ENCODE measurements at regions not wholly inside any gene's neighbourhood (a gene's known extent, or its start where the extent isn't known, plus 50 kb on each side); places are given as distances from the start of the nearest gene placed in this dataset.
A peak's percentile ranks its signal among the peaks of the same experiment; 100 is the strongest.

DNA sequence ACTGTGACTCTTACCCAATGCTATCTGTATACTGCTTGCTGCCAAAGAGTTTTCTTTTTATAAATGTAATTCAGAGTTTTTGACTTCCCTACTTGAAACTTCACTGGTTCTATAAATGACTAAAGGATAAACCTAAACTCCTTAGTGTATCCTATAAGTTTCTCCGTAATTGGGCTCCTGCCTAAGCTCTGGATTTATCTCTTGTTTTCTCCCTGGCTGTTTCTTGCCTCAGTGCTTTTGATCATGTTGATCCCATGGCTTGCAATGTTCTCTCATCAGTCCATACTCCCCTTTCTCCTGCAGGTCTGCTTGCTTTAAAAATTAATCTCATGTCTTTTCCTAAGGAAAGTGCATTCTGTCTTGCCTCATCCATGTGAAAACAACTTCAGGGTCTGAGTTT lies 1543.1 kb upstream of the IGFBP7 start:
- Histone ChIP-seq H3K56ac (ENCODE audit: insufficient read length, low read depth, low read length) (no peak overlapping the region), H2BK120ac (ENCODE audit: low read depth, low read length, poor library complexity, severe bottlenecking) (no peak overlapping the region), H2AFZ (ENCODE audit: low read length) (no peak overlapping the region), H2BK5ac (ENCODE audit: insufficient read length, low read length) (no peak overlapping the region), H3K18ac (ENCODE audit: insufficient read length, low read depth, low read length) (no peak overlapping the region), H4K91ac (ENCODE audit: insufficient read length, low read depth, low read length) (no peak overlapping the region), H3K79me2 (ENCODE audit: insufficient read depth, low read length) (no peaks in the 10 kb centered on the region), H4K5ac (ENCODE audit: insufficient read length, low read depth, low read length) (no peak overlapping the region), H3K14ac (ENCODE audit: insufficient read depth, low read length) (no peak overlapping the region), H2AK5ac (ENCODE audit: insufficient read length, low read length) (no peak overlapping the region), H4K20me1 (ENCODE audit: control insufficient read depth, insufficient read depth, insufficient read length) (no peaks in the 10 kb centered on the region), H3T11ph (ENCODE audit: low read length) (no peak overlapping the region), H3K23ac (ENCODE audit: insufficient read length, low read depth, low read length) (no peak overlapping the region), H3K4me2 (ENCODE audit: insufficient read depth, insufficient read length, low read length) (no peak overlapping the region), H3K4me1 (ENCODE audit: insufficient read depth, low read length) (no peaks in the 10 kb centered on the region), H3K9me3 (ENCODE audit: control insufficient read depth, low read depth, low read length) (no peaks in the 10 kb centered on the region), H4K8ac (replicated peaks; ENCODE audit: insufficient read length, low read depth, low read length) (no peak overlapping the region), H2BK12ac (ENCODE audit: insufficient read length, low read depth, low read length) (no peak overlapping the region), H2BK20ac (ENCODE audit: low read depth, low read length, poor library complexity, severe bottlenecking) (no peak overlapping the region), H3K79me1 (ENCODE audit: insufficient read depth, low read depth, low read length, poor library complexity, severe bottlenecking) (no peaks in the 10 kb centered on the region), H3K27ac (ENCODE audit: insufficient read length, low read depth, low read length) (no peak overlapping the region), H3K27me3 (ENCODE audit: insufficient read depth, low read length) (no peaks in the 10 kb centered on the region), H3K4ac (ENCODE audit: low read depth, low read length) (no peak overlapping the region), H3K9ac (ENCODE audit: extremely low read depth, insufficient read length, low read length) (no peak overlapping the region), H2BK15ac (ENCODE audit: low read depth, low read length) (no peak overlapping the region), H3K23me2 (ENCODE audit: insufficient read length, low read depth, low read length, poor library complexity, severe bottlenecking) (no peaks in the 10 kb centered on the region)
- no peaks in the 10 kb centered on the region; the same call in 1 of the 2 replicates for H3K27me3 Mint-ChIP-seq (ENCODE audit: low read depth)
- H3K9me3 Mint-ChIP-seq = peaks cover 22 to 28% of the 10 kb centered on the region in 2 experiments
- no CpG with 5 or more reads among the region's 1 CpG for whole genome bisulfite sequencing (ENCODE audit: extremely low coverage, insufficient read length, low lambda C conversion rate)
- peak overlapping the region in 1 of 3 experiments; percentile 31; a peak in 2 of 7 replicates for H3K27ac Mint-ChIP-seq
- TF ChIP-seq, protein P1, sequence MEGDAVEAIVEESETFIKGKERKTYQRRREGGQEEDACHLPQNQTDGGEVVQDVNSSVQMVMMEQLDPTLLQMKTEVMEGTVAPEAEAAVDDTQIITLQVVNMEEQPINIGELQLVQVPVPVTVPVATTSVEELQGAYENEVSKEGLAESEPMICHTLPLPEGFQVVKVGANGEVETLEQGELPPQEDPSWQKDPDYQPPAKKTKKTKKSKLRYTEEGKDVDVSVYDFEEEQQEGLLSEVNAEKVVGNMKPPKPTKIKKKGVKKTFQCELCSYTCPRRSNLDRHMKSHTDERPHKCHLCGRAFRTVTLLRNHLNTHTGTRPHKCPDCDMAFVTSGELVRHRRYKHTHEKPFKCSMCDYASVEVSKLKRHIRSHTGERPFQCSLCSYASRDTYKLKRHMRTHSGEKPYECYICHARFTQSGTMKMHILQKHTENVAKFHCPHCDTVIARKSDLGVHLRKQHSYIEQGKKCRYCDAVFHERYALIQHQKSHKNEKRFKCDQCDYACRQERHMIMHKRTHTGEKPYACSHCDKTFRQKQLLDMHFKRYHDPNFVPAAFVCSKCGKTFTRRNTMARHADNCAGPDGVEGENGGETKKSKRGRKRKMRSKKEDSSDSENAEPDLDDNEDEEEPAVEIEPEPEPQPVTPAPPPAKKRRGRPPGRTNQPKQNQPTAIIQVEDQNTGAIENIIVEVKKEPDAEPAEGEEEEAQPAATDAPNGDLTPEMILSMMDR (conservative IDR thresholded peaks at IDR 0.05) = no peak
- DNase-seq = no peak
- H3K4me1 Mint-ChIP-seq = no peaks in the 10 kb centered on the region
- H3K36me3 Mint-ChIP-seq (ENCODE audit: insufficient read depth in 1 of 3, low read depth in 3 of 3) = peaks cover 8 to 35% (median 25%) of the 10 kb centered on the region in 3 experiments; a peak in 6 of 7 replicates
- H3K4me3 Mint-ChIP-seq = no peak overlapping the region
